ENCODE measurements at regions not wholly inside any gene's neighbourhood (a gene's known extent, or its start where the extent isn't known, plus 50 kb on each side); places are given as distances from the start of the nearest gene placed in this dataset.

- DNase-seq (ENCODE audit: low read depth) = no peak
- TF ChIP-seq CTCF (IDR thresholded peaks at IDR 0.05; ENCODE audit: low read length, missing control alignments) = no peak
- no peak overlapping the region for H3K4me3 ChIP-seq (replicated peaks; ENCODE audit: low read depth, low read length)
Measured at GRCh38 chr2:88832311-88832991, 141.0 kb downstream of the RPIA start.

GRCh38 chr2:88832992-88833389, 141.5 kb downstream of the RPIA start:
- TF ChIP-seq CTCF (IDR thresholded peaks at IDR 0.05; ENCODE audit: low read length, missing control alignments) = no peak
- no peak overlapping the region for H3K4me3 ChIP-seq (replicated peaks; ENCODE audit: low read depth, low read length)
- no peak for DNase-seq (ENCODE audit: low read depth)

DNA sequence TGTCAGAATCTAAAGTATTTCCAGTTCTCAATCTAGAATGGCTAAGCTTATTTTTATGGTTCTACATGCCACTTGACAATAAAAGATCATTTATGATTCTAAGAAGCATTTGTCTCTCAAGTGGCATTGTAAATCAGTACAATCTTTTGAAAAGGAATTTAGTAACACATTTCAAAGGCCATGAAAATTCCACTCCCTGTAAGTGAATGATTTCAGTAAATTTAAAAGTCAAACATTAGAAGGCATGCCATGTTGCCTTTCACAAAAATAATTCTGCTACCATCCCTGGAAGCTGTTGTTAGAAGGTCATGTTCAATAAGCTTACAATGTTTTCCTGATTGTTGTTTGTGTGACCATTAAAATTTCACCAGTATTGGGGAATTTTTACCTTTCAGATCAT, 142.9 kb downstream of the RPIA start:
- no peak overlapping the region for H3K4me3 ChIP-seq (replicated peaks; ENCODE audit: low read depth, low read length)
- DNase-seq (ENCODE audit: low read depth) = no peak
- TF ChIP-seq CTCF (IDR thresholded peaks at IDR 0.05; ENCODE audit: low read length, missing control alignments) = no peak

- no peak for TF ChIP-seq CTCF (IDR thresholded peaks at IDR 0.05; ENCODE audit: low read length, missing control alignments)
- no peak for DNase-seq (ENCODE audit: low read depth)
- H3K4me3 ChIP-seq (replicated peaks; ENCODE audit: low read depth, low read length) = no peak overlapping the region
Measured at GRCh38 chr2:88834866-88835265, 143.4 kb downstream of the RPIA start.

- DNase-seq (ENCODE audit: low read depth) = no peak
- no peak for TF ChIP-seq CTCF (IDR thresholded peaks at IDR 0.05; ENCODE audit: low read length, missing control alignments)
- no peak overlapping the region for H3K4me3 ChIP-seq (replicated peaks; ENCODE audit: low read depth, low read length)
Measured at GRCh38 chr2:88835726-88836125, 144.3 kb downstream of the RPIA start.

DNA sequence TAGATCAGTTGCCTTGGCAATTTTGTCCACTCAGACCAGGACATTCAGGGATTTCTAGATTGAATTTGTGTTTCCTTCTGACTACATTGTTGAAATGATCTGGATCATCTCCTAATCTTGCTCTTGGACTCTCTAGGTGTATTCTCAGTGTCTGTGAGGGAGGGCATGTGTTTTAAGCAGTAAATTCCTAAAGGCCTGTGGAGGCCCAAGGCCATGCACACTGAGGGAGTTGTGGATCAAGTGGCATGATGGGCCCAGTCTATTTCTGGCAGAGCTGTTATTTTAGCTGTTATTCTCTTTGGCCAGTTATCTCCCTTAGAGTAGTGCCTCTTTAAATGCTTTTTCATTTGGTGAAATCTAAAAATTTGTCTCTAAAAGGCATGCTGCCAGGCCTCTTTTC, 144.9 kb downstream of the RPIA start:
- H3K4me3 ChIP-seq (replicated peaks; ENCODE audit: low read depth, low read length) = no peak overlapping the region
- DNase-seq (ENCODE audit: low read depth) = no peak

More for the DNA sequence above, 144.9 kb downstream of the RPIA start:
- no peak for TF ChIP-seq CTCF (IDR thresholded peaks at IDR 0.05; ENCODE audit: low read length, missing control alignments)
